IMR-90 (cell line): ENCODE measurements at regions not wholly inside any gene's neighbourhood (a gene's known extent, or its start where the extent isn't known, plus 50 kb on each side); places are given as distances from the start of the nearest gene placed in this dataset.

Source experiments
- ATAC-seq: fragments of 200-7000 bp; cut with Tn5 transposase; 2 replicates; pipeline ENCODE4 v1.9.1; 2020; ENCODE audit warnings: low read depth, mild to moderate bottlenecking, moderate library complexity
- BruUV-seq: library from RNA; stranded (reverse); fragments of 400-500 nt; replicated peaks from 2 replicates; lab custom pipeline; 2021; lab: Mats Ljungman, UMichigan
- CTCF ChIA-PET: fragments of 300-600 bp; formaldehyde crosslinking; extraction: SDS; loops from one replicate; lab custom pipeline; 2021; ENCODE audit warnings: antibody characterized with exemption; lab: Yijun Ruan, JAX
- POLR2A ChIA-PET: fragments of 300-600 bp; sonication (Branson Sonifier 250); formaldehyde crosslinking; loops from one replicate; lab custom pipeline; 2022; ENCODE audit warnings: antibody characterized with exemption; ENCODE audit not compliant: unreplicated experiment; lab: Charles Lee
- DNase-seq: peaks from one replicate; pipeline ENCODE4 v3.0.0; 2013
- H2AFZ ChIP-seq: replicated peaks from 2 replicates; pipeline ENCODE3; 2013; ENCODE audit warnings: low read length, mild to moderate bottlenecking; ENCODE audit not compliant: poor library complexity
- H2AK5ac ChIP-seq: 2 replicates; pipeline ENCODE4 v1.6.1; 2013; ENCODE audit warnings: low read depth, low read length, inconsistent platforms
- H2AK9ac ChIP-seq: replicated peaks from 2 replicates; pipeline ENCODE3; 2013; ENCODE audit warnings: mild to moderate bottlenecking, low read depth, low read length, moderate library complexity; ENCODE audit not compliant: poor library complexity
- H2BK120ac ChIP-seq: 2 replicates; pipeline ENCODE4 v1.6.1; 2013; ENCODE audit warnings: low read depth, low read length, inconsistent platforms
- H2BK15ac ChIP-seq: 3 replicates; pipeline ENCODE4 v1.6.1; 2013; ENCODE audit warnings: low read depth, low read length, inconsistent platforms
- H2BK20ac ChIP-seq: 2 replicates; pipeline ENCODE4 v1.6.1; 2013; ENCODE audit warnings: low read depth, mild to moderate bottlenecking, inconsistent platforms, low read length, moderate library complexity
- H2BK5ac ChIP-seq: 2 replicates; pipeline ENCODE4 v1.6.1; 2013; ENCODE audit warnings: mild to moderate bottlenecking, low read depth, low read length, inconsistent platforms; ENCODE audit not compliant: poor library complexity, severe bottlenecking
- H3K14ac ChIP-seq: replicated peaks from 2 replicates; pipeline ENCODE4 v1.6.1; 2013; ENCODE audit warnings: low read depth, low read length, inconsistent platforms
- H3K18ac ChIP-seq: 2 replicates; pipeline ENCODE4 v1.6.1; 2013; ENCODE audit warnings: low read depth, low read length, control low read depth
- H3K23ac ChIP-seq: 2 replicates; pipeline ENCODE4 v1.6.1; 2013; ENCODE audit warnings: low read depth, low read length, inconsistent platforms
- H3K27ac ChIP-seq: 2 replicates; pipeline ENCODE4 v1.5.1; 2013; ENCODE audit warnings: mild to moderate bottlenecking, control low read depth, low read length; ENCODE audit not compliant: insufficient read depth
- H3K27me3 ChIP-seq: 2 replicates; pipeline ENCODE4 v1.6.1; 2013; ENCODE audit warnings: low read length; ENCODE audit not compliant: control insufficient read depth, insufficient read depth
- H3K36me3 ChIP-seq: 2 replicates; pipeline ENCODE4 v1.6.1; 2013; ENCODE audit warnings: low read length, mixed read lengths; ENCODE audit not compliant: control insufficient read depth, insufficient read depth
- H3K4ac ChIP-seq: 2 replicates; pipeline ENCODE4 v1.6.1; 2013; ENCODE audit warnings: low read depth, low read length, inconsistent platforms
- H3K4me1 ChIP-seq: 2 replicates; pipeline ENCODE4 v1.6.1; 2013; ENCODE audit warnings: low read length, mixed read lengths; ENCODE audit not compliant: control insufficient read depth, insufficient read depth
- H3K4me2 ChIP-seq: 2 replicates; pipeline ENCODE4 v1.6.1; 2013; ENCODE audit warnings: low read depth, mild to moderate bottlenecking, control low read depth, low read length, moderate library complexity
- H3K4me3 ChIP-seq: 2 replicates; pipeline ENCODE4 v1.5.1; 2013; ENCODE audit warnings: low read depth, mild to moderate bottlenecking, control low read depth, low read length, moderate library complexity; ENCODE audit not compliant: insufficient read depth
- H3K56ac ChIP-seq: 2 replicates; pipeline ENCODE4 v1.6.1; 2013; ENCODE audit warnings: low read length, inconsistent platforms; ENCODE audit not compliant: insufficient read depth; ENCODE audit errors: extremely low read depth
- H3K79me1 ChIP-seq, 2 experiments: 2 replicates each; pipeline ENCODE4 v1.6.1; 2013; ENCODE audit warnings: low read length in 2 of 2, inconsistent platforms in 1 of 2, low read depth in 1 of 2
- H3K9ac ChIP-seq: 2 replicates; pipeline ENCODE4 v1.6.1; 2013; ENCODE audit warnings: low read depth, low read length, control low read depth
- H3K9me1 ChIP-seq: 2 replicates; pipeline ENCODE4 v1.6.1; 2013; ENCODE audit warnings: low read length, inconsistent platforms; ENCODE audit not compliant: insufficient read depth
- H3K9me3 ChIP-seq: 2 replicates; pipeline ENCODE4 v1.6.1; 2013; ENCODE audit warnings: low read length; ENCODE audit not compliant: control insufficient read depth, insufficient read depth
- H4K20me1 ChIP-seq: 2 replicates; pipeline ENCODE4 v1.6.1; 2013; ENCODE audit warnings: low read length, inconsistent platforms; ENCODE audit not compliant: insufficient read depth
- H4K5ac ChIP-seq: 2 replicates; pipeline ENCODE4 v1.6.1; 2013; ENCODE audit warnings: mild to moderate bottlenecking, low read depth, low read length, control low read depth
- H4K8ac ChIP-seq, 2 experiments: 2 replicates each; pipeline ENCODE4 v1.6.1; 2013; ENCODE audit warnings: low read depth in 2 of 2, low read length in 2 of 2, control low read depth in 1 of 2, inconsistent platforms in 1 of 2
- H4K91ac ChIP-seq: 2 replicates; pipeline ENCODE4 v1.6.1; 2013; ENCODE audit warnings: low read depth, low read length, inconsistent platforms; ENCODE audit not compliant: insufficient read depth
- BHLHE40 ChIP-seq: fragments of 150-350 bp; IDR thresholded peaks from 2 replicates; pipeline ENCODE4 v1.6.1; 2016; ENCODE audit warnings: mild to moderate bottlenecking, low read depth, low read length
- CHD1 ChIP-seq: IDR thresholded peaks from 2 replicates; pipeline ENCODE4 v1.6.1; 2012; ENCODE audit warnings: low read depth, low read length, improper control_type of control experiment
- CTCF ChIP-seq: conservative IDR thresholded peaks from 2 replicates; pipeline ENCODE4 v1.5.1; 2012; ENCODE audit warnings: mild to moderate bottlenecking, low read depth, low read length, improper control_type of control experiment
- ELK1 ChIP-seq: fragments of 150-350 bp; IDR thresholded peaks from 2 replicates; pipeline ENCODE4 v1.6.1; 2016; ENCODE audit warnings: low read depth, mild to moderate bottlenecking, low read length, moderate library complexity, borderline replicate concordance
- FOS ChIP-seq: fragments of 150-350 bp; IDR thresholded peaks from 2 replicates; pipeline ENCODE4 v1.6.1; 2016; ENCODE audit warnings: low read depth, low read length
- MAZ ChIP-seq: IDR thresholded peaks from 2 replicates; pipeline ENCODE4 v1.6.1; 2012; ENCODE audit warnings: low read depth, mild to moderate bottlenecking, low read length, improper control_type of control experiment, moderate library complexity, borderline replicate concordance
- MXI1 ChIP-seq: IDR thresholded peaks from 2 replicates; pipeline ENCODE4 v1.6.1; 2012; ENCODE audit warnings: low read depth, mild to moderate bottlenecking, low read length, moderate library complexity, borderline replicate concordance
- RFX5 ChIP-seq: IDR thresholded peaks from 2 replicates; pipeline ENCODE4 v1.8.0; 2012; ENCODE audit warnings: low read depth, mild to moderate bottlenecking, low read length, moderate library complexity
- SMC3 ChIP-seq: fragments of 150-350 bp; IDR thresholded peaks from 2 replicates; pipeline ENCODE4 v1.6.1; 2016; ENCODE audit warnings: low read depth, mild to moderate bottlenecking, antibody characterized with exemption, low read length, moderate library complexity
- USF2 ChIP-seq: fragments of 150-350 bp; IDR thresholded peaks from 2 replicates; pipeline ENCODE4 v1.6.1; 2017; ENCODE audit warnings: mild to moderate bottlenecking, antibody characterized with exemption, low read length, low read depth
- WGBS, 2 experiments: methylation state at CpG; one replicate each; pipeline versions ENCODE4 v1.1.5 to v1.1.7; 2013; ENCODE audit warnings: missing lambda C conversion rate in 2 of 2; ENCODE audit not compliant: insufficient read length in 1 of 2; ENCODE audit errors: extremely low coverage in 2 of 2; 5-methylcytosine and 5-hydroxymethylcytosine counted together
- dilution Hi-C: fragments of 300-500 bp; cut with HindIII; formaldehyde crosslinking; loops from one replicate; pipeline ENCODE4 v1.14.3; 2018; ENCODE audit warnings: low sequenced_read_pairs; ENCODE audit not compliant: unreplicated experiment
- in situ Hi-C: fragments of 300-500 bp; cut with MboI; formaldehyde crosslinking; loops from 3 replicates; pipeline ENCODE4 v1.14.3; 2019; ENCODE audit warnings: low sequenced_read_pairs, inconsistent platforms, mixed read lengths
- intact Hi-C: fragments of 100-400 bp; cut with micrococcal nuclease; formaldehyde crosslinking; loops from 2 replicates; pipeline ENCODE4 v1.10.0; 2022

- no peak overlapping the region for H2AK9ac ChIP-seq
- no peak overlapping the region for H4K8ac ChIP-seq
- no peak overlapping the region for H3K23ac ChIP-seq
- H3K36me3 ChIP-seq: no peaks in the 10 kb centered on the region
- H2BK120ac ChIP-seq: no peak overlapping the region
- no peak overlapping the region for H2AFZ ChIP-seq
- peaks cover 5% of the 10 kb centered on the region; the same call in 1 of the 2 replicates for H3K9me3 ChIP-seq
- no peak overlapping the region for H4K91ac ChIP-seq
- no peaks in the 10 kb centered on the region for H3K27me3 ChIP-seq
- no peaks in the 10 kb centered on the region for H3K4me1 ChIP-seq
- ChIA-PET CTCF (no interaction called here), POLR2A (no interaction called here)
- no peak overlapping the region for H2BK5ac ChIP-seq
- no peak overlapping the region for H3K4ac ChIP-seq
- no peak overlapping the region for H3K4me2 ChIP-seq
- no CpG with 5 or more reads among the region's 1 CpG for WGBS, 2 experiments
- intact Hi-C loops: no loop called here
- ATAC-seq (no peak), DNase-seq (no peak)
- dilution Hi-C loops: no loop called here
- in situ Hi-C loops: no loop called here
- H4K5ac ChIP-seq: no peak overlapping the region
- no peak overlapping the region for H2AK5ac ChIP-seq
- no peak overlapping the region for H2BK15ac ChIP-seq
- no peak overlapping the region for H3K18ac ChIP-seq
- H3K56ac ChIP-seq: no peak overlapping the region
- TF ChIP-seq SMC3 (no peak), FOS (no peak), MAZ (no peak), ELK1 (no peak), CTCF (no peak), CHD1 (no peak), BHLHE40 (no peak), USF2 (no peak), MXI1 (no peak), RFX5 (no peak)
- H3K9ac ChIP-seq: no peak overlapping the region
- no peaks in the 10 kb centered on the region for H3K79me1 ChIP-seq
- H3K9me1 ChIP-seq: no peaks in the 10 kb centered on the region
- no peak overlapping the region for H3K14ac ChIP-seq
- no peaks in the 10 kb centered on the region for H4K20me1 ChIP-seq
- no TSS peak for BruUV-seq
- no peak overlapping the region for H3K27ac ChIP-seq
- H2BK20ac ChIP-seq: no peak overlapping the region
- H3K4me3 ChIP-seq: no peak overlapping the region
Measured at GRCh38 chr21:27067226-27067625, 100.3 kb upstream of the ADAMTS5 start.
